GM19035 (cell line): ENCODE measurements at regions not wholly inside any gene's neighbourhood (a gene's known extent, or its start where the extent isn't known, plus 50 kb on each side); places are given as distances from the start of the nearest gene placed in this dataset.
"Not testable (repeated sequence)": the region's sequence is repeated elsewhere in the genome, so short reads cannot be mapped to it uniquely, and the experiment has no call there.

Source experiments
- ATAC-seq: cut with Tn5 transposase; IDR thresholded peaks from one replicate; pipeline ENCODE4 v1.9.1; 2021; ENCODE audit not compliant: unreplicated experiment

GRCh38 chr12:75812271-75813018 is 219.1 kb downstream of the PHLDA1 start:
- ATAC-seq: peak; percentile 43

DNA sequence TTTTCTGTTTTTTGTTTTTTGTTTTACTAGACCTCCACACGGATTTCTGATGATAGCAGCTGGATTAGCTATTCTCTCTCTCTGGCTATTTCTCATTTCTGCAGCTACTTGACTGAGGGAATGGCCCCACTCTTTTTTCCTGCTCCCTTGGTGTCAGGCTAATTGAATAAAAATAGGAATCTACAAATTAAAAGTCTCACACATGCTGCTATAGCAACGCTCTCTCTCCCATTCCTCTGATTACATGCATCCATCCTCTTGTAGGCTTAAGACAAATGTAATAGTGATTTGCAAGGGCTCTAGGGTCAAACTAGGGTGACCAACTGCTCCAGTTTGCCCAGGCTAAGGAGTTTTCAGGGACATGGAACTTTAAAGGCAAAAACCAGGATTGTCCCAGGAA is 221.8 kb downstream of the PHLDA1 start:
- ATAC-seq: no peak

- no peak for ATAC-seq
Measured at GRCh38 chr12:75807494-75807893, 224.1 kb downstream of the PHLDA1 start.

GRCh38 chr12:75805905-75806304 is 225.7 kb downstream of the PHLDA1 start:
- no peak for ATAC-seq

- ATAC-seq: no peak
Measured at GRCh38 chr12:75805320-75805719, 226.3 kb downstream of the PHLDA1 start.

DNA sequence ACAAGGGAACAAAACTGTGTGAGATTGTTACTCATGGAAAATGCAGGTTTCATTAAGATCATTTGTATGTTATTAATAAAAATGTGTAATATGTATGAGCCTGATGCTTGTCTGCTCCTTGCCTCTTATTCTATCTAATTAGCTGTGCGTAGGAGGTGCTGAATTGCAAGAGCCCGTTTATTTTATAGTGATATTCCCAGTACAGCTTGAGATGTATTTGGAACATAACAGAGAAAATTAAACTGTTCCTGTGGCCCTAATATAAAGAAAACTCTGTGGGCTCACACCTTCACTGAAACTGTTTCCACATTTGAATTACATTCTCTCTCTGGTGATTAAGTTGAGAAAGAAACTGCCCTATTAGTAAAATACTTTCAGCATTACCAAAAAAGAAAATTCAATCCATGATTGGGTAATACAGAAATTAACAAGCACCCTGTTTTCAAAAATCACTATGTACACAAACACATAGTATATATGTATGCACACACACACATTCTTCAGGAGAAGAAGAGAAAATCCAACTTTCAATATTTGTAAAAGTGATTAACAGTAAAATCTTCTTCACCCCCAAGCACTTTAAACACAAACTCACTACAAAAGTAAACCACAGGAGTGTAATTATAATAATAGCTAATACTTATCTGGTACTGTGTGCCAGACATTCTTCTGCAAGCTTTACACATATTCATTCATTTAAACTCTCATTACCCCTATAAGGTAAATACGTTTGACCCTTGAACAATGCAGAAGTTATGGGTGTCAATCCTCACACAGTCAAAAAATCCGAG is 233.2 kb downstream of the PHLDA1 start:
- ATAC-seq: no peak

DNA sequence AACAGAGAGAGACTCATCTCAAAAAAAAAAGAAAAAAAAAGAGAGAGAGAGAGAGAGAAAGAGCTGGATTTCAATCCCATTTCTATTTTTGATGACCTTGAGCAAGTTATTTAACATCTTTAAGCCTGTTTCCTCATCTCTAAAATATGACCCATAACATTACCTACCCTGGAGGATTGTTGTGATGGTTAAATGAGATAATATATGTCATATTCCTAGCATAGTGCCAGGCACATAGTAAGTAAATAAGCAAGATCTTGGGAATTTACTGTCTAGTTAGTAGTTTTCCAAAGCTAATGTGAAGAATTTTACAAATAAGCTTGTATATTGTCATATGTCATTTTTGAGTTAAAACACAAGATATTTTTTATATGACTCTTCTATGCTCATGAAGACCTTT is 236.5 kb downstream of the PHLDA1 start:
- no peak for ATAC-seq

DNA sequence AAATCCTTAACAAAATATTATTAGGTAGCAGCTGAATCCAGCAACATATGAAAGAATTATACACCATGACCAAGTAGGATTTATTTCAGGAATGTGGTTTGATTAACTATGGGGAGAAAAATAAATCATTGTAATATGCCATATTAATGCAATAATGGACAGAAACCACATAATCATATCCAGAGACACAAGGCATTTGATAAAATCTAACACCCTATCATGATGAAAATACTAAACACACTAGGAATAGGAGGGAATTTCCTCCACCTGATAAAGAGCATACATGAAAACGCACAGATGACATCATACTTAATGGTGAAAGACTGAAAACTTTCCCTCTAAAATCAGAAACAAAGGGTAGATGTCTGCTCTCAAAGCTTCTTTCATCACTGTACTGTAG is 238.9 kb downstream of the PHLDA1 start:
- no peak for ATAC-seq

DNA sequence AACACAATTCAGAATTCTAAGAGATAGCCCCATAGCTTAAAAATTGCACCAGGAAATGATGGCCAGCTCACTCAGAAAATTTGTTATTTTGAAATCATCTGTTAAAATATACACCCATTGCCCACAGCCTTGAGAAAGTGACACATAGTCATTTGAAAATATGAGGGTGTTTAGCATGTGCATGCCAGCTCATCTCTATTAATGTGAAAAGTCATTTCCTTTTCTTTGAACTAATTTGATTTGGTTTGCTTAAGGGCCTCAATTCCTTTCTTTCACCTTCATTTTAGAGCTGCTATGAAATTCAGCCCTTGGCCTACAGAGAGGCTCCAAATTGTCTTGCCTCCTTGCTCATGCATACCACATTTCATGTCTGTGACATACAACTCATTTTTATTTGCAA is 241.4 kb downstream of the PHLDA1 start:
- no peak for ATAC-seq

GRCh38 chr12:75787146-75787545 is 244.4 kb downstream of the PHLDA1 start:
- ATAC-seq: not testable (repeated sequence)

DNA sequence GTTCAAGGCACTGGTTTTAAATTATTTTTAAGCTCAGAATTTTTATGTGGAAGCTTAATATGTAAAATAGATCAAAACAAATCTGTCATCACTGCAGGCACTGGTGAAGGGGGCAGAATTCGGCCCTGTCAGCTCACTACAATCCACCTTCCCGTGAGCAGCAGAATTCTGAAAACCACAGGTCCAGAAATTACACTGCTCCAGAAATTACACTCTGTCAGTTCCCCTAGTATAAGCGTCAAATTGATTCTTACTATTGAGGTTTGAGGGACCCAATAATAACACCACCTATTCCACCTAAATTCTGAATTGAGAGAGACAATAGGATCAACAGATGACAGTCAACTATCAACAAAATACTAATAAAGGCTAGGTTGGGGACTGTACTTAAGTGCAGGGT is 245.5 kb downstream of the PHLDA1 start:
- no peak for ATAC-seq

GRCh38 chr12:75784591-75784990 is 247.0 kb downstream of the PHLDA1 start:
- no peak for ATAC-seq

- no peak for ATAC-seq
Measured at GRCh38 chr12:75783093-75783877, 248.3 kb downstream of the PHLDA1 start.

GRCh38 chr12:75782069-75782581 is 249.5 kb downstream of the PHLDA1 start:
- no peak for ATAC-seq

DNA sequence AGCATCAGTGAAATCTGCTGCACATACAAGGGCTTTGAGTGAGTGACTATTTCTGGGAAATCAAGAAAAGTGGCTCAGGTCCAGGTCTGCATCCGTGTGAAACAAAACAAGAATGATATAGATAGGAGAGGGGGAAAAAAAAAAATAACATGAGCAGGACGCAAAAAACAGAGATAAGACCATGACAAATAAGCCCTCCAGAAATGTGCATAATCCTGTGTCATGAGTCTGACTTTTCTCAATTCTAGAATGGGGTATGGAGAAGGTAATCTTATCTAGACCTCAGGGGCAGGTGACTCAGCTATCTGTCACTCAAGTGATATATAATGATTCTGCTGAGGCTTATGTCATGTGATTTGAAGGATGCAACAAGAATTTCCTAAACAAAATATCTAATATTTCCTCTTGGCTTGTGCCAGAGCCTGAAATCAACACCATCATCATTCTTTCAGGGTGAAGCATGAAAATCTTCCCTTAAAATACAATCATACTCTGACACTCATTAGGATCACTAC is 250.0 kb downstream of the PHLDA1 start:
- no peak for ATAC-seq

GRCh38 chr12:75779891-75780496 is 251.6 kb downstream of the PHLDA1 start:
- ATAC-seq: no peak

- peak; percentile 50 for ATAC-seq
Measured at GRCh38 chr12:75774261-75775052, 257.1 kb downstream of the PHLDA1 start.

DNA sequence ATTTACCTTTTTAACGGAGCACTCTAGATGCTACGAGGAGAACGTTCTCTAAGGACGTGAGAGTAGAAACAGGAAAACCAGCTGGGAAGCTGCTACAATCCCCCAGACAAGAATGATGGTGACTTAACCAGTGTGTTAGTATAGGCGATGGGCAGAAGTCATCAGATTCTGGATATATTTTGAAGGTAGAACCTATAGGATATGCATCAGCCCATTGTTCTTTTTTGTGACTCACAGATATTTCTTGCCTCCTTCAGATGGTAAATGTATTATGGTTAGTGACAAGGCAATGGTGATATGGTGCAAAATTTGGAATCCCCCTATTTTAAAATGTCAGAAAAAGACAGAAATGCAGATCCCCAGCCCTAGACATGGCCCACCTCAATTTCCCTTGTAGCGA is 258.2 kb downstream of the PHLDA1 start:
- ATAC-seq: no peak

- ATAC-seq: no peak
Measured at GRCh38 chr12:75771023-75771422, 259.6 kb upstream of the KRR1 start.

DNA sequence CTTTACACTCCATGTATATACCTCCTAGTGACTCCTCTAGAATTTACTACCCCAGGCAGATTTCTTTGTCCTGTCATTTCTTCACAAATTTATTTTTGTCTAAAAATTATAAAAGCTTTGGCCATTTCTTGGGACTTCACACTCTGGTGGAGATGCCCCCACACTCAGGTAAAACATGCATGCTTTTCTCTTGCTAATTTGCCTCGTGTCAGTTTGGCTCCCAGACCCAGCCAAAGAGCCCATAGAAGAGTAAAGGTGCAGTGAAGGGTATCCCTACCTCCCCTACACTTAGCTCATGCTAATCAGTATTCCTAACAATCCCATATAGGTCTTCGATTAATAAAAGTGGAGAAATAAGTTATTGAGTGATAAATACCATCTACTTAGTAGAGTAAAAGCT is 256.5 kb upstream of the KRR1 start:
- ATAC-seq: no peak
